ENCODE measurements at regions not wholly inside any gene's neighbourhood (a gene's known extent, or its start where the extent isn't known, plus 50 kb on each side); places are given as distances from the start of the nearest gene placed in this dataset.

DNA sequence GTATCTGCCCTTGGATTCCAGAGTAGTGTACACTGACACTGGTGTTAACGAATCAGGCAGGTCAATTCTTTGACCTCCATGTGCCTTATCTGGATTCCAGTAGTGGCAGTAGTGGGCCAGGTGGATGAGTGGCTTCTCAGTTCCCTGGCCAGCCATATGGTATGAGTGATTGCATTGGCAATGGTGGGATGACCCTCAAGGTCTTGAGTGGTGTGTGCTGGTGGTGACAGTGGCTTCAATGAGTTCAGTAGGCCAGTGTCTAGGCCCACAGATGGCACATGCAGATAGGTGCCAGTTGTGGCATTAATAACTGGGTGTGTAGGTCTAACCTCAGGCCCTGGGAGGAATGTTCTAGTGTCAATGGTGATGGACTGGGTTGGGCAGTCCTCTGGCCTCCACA, 674.1 kb upstream of the NXPH2 start:
- TF ChIP-seq, protein P1, sequence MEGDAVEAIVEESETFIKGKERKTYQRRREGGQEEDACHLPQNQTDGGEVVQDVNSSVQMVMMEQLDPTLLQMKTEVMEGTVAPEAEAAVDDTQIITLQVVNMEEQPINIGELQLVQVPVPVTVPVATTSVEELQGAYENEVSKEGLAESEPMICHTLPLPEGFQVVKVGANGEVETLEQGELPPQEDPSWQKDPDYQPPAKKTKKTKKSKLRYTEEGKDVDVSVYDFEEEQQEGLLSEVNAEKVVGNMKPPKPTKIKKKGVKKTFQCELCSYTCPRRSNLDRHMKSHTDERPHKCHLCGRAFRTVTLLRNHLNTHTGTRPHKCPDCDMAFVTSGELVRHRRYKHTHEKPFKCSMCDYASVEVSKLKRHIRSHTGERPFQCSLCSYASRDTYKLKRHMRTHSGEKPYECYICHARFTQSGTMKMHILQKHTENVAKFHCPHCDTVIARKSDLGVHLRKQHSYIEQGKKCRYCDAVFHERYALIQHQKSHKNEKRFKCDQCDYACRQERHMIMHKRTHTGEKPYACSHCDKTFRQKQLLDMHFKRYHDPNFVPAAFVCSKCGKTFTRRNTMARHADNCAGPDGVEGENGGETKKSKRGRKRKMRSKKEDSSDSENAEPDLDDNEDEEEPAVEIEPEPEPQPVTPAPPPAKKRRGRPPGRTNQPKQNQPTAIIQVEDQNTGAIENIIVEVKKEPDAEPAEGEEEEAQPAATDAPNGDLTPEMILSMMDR (IDR thresholded peaks at IDR 0.05; ENCODE audit: control extremely low read depth, extremely low read depth): no peak
- Histone ChIP-seq H3K4me3 (no peak overlapping the region), H3K9ac (ENCODE audit: insufficient read depth in 1 of 2, low read length in 2 of 2) (no peak overlapping the region), H3K4me1 (ENCODE audit: control insufficient read depth in 5 of 5, insufficient read depth in 5 of 5, low read length in 5 of 5) (no peaks in the 10 kb centered on the region), H3K36me3 (ENCODE audit: control insufficient read depth in 4 of 4, insufficient read depth in 4 of 4, low read length in 4 of 4) (no peaks in the 10 kb centered on the region), H3K27me3 (ENCODE audit: control insufficient read depth in 3 of 3, insufficient read depth in 3 of 3, low read length in 2 of 3) (no peaks in the 10 kb centered on the region), H3K9me3 (ENCODE audit: control insufficient read depth in 4 of 4, insufficient read depth in 3 of 4, low read length in 3 of 4) (peaks cover 0 to 12% (median 3%) of the 10 kb centered on the region in 4 donors), H3K27ac (ENCODE audit: low read depth in 1 of 2, low read length in 1 of 2) (no peak overlapping the region)
- ATAC-seq (ENCODE audit: insufficient read depth, low FRiP score) (no peak), DNase-seq (no peak)
- WGBS, 2 donors: 79 to 94% methylated on average over 1 of the region's 1 CpG

- TF ChIP-seq, protein P1 (IDR thresholded peaks at IDR 0.05; ENCODE audit: control extremely low read depth, extremely low read depth): no peak
- no peak for ATAC-seq (ENCODE audit: insufficient read depth, low FRiP score)
Measured at GRCh38 chr2:139439100-139439499, 658.9 kb upstream of the NXPH2 start.

DNA sequence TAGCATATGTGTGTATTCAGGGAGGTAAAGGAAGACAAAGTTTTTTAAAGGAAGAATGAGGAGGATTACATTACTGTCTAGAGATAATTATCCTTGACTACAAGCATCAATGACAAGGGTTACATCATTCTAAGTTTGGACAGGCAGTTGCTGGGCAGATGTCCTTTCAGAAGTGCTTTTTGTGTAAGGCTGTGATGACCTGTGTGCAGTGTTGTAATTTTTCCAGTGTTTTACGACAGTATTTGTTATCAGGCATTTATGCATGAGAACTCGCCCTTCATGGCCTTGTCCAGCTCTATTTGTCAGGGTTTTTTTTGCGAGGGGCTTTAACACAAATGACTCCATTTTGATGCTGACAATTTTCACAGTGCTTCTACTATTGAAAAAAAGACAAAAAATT, 658.3 kb upstream of the NXPH2 start:
- Histone ChIP-seq H3K27me3 (ENCODE audit: control insufficient read depth in 3 of 3, insufficient read depth in 3 of 3, low read length in 2 of 3) (no peaks in the 10 kb centered on the region), H3K4me1 (ENCODE audit: control insufficient read depth in 5 of 5, insufficient read depth in 5 of 5, low read length in 5 of 5) (no peaks in the 10 kb centered on the region), H3K27ac (ENCODE audit: low read depth in 1 of 2, low read length in 1 of 2) (no peak overlapping the region), H3K9me3 (ENCODE audit: control insufficient read depth in 4 of 4, insufficient read depth in 3 of 4, low read length in 3 of 4) (no peaks in the 10 kb centered on the region), H3K4me3 (no peak overlapping the region), H3K36me3 (ENCODE audit: control insufficient read depth in 4 of 4, insufficient read depth in 4 of 4, low read length in 4 of 4) (no peaks in the 10 kb centered on the region), H3K9ac (ENCODE audit: insufficient read depth in 1 of 2, low read length in 2 of 2) (no peak overlapping the region)
- DNase-seq: no peak
- TF ChIP-seq, protein P1 (IDR thresholded peaks at IDR 0.05; ENCODE audit: control extremely low read depth, extremely low read depth): no peak
- ATAC-seq (ENCODE audit: insufficient read depth, low FRiP score): no peak
- 81 to 89% methylated on average over 3 of the region's 3 CpGs for WGBS, 2 donors

More at GRCh38 chr2:139439100-139439499, 658.9 kb upstream of the NXPH2 start:
- DNase-seq: no peak
- Histone ChIP-seq H3K9ac (ENCODE audit: insufficient read depth in 1 of 2, low read length in 2 of 2) (no peak overlapping the region), H3K4me3 (no peak overlapping the region), H3K4me1 (ENCODE audit: control insufficient read depth in 5 of 5, insufficient read depth in 5 of 5, low read length in 5 of 5) (no peaks in the 10 kb centered on the region), H3K9me3 (ENCODE audit: control insufficient read depth in 4 of 4, insufficient read depth in 3 of 4, low read length in 3 of 4) (no peaks in the 10 kb centered on the region), H3K27me3 (ENCODE audit: control insufficient read depth in 3 of 3, insufficient read depth in 3 of 3, low read length in 2 of 3) (no peaks in the 10 kb centered on the region), H3K36me3 (ENCODE audit: control insufficient read depth in 4 of 4, insufficient read depth in 4 of 4, low read length in 4 of 4) (no peaks in the 10 kb centered on the region), H3K27ac (ENCODE audit: low read depth in 1 of 2, low read length in 1 of 2) (no peak overlapping the region)

- no peaks in the 10 kb centered on the region for H3K27me3 ChIP-seq (ENCODE audit: control insufficient read depth in 3 of 3, insufficient read depth in 3 of 3, low read length in 2 of 3)
- no peak overlapping the region for H3K9ac ChIP-seq (ENCODE audit: insufficient read depth in 1 of 2, low read length in 2 of 2)
- TF ChIP-seq, protein P1 (IDR thresholded peaks at IDR 0.05; ENCODE audit: control extremely low read depth, extremely low read depth): no peak
- H3K27ac ChIP-seq (ENCODE audit: low read depth in 1 of 2, low read length in 1 of 2): no peak overlapping the region
- no peaks in the 10 kb centered on the region for H3K4me1 ChIP-seq (ENCODE audit: control insufficient read depth in 5 of 5, insufficient read depth in 5 of 5, low read length in 5 of 5)
- H3K4me3 ChIP-seq: no peak overlapping the region
- DNase-seq (no peak), ATAC-seq (ENCODE audit: insufficient read depth, low FRiP score) (no peak)
- no peaks in the 10 kb centered on the region for H3K36me3 ChIP-seq (ENCODE audit: control insufficient read depth in 4 of 4, insufficient read depth in 4 of 4, low read length in 4 of 4)
- 80 to 83% methylated on average over 4 of the region's 4 CpGs for WGBS, 2 donors
- peaks cover 0 to 2% (median 0%) of the 10 kb centered on the region in 4 donors for H3K9me3 ChIP-seq (ENCODE audit: control insufficient read depth in 4 of 4, insufficient read depth in 3 of 4, low read length in 3 of 4)
Measured at GRCh38 chr2:139427164-139427563, 647.0 kb upstream of the NXPH2 start.

All from lung (tissue), 11 donors.